SK-N-SH treated with all-trans-retinoic acid at 6 μM for 48 hours (cell line): ENCODE measurements at regions not wholly inside any gene's neighbourhood (a gene's known extent, or its start where the extent isn't known, plus 50 kb on each side); places are given as distances from the start of the nearest gene placed in this dataset.
"Not testable (repeated sequence)": the region's sequence is repeated elsewhere in the genome, so short reads cannot be mapped to it uniquely, and the experiment has no call there.

Experiments used
- ARNTL ChIP-seq: fragments of 450-650 bp; formaldehyde crosslinking; IDR thresholded peaks from 2 replicates; pipeline ENCODE4 v1.5.0; 2020; ENCODE audit warnings: low read depth, mild to moderate bottlenecking, moderate library complexity, borderline replicate concordance
- CREB5 ChIP-seq: fragments of 250-450 bp; sonication (Bioruptor Pico); IDR thresholded peaks from 2 replicates; pipeline ENCODE4 v1.5.1; 2020; ENCODE audit warnings: low read depth, mild to moderate bottlenecking, moderate library complexity
- ESRRG ChIP-seq: fragments of 250-450 bp; sonication (Bioruptor Pico); IDR thresholded peaks from 2 replicates; pipeline ENCODE4 v1.6.1; 2021; ENCODE audit warnings: mild to moderate bottlenecking
- ISL1 ChIP-seq: fragments of 250-450 bp; sonication (Bioruptor Pico); IDR thresholded peaks from 2 replicates; pipeline ENCODE4 v2.1.2; 2022; ENCODE audit warnings: mild to moderate bottlenecking, moderate library complexity
- PATZ1 ChIP-seq: fragments of 250-450 bp; sonication (Bioruptor Pico); IDR thresholded peaks from 2 replicates; pipeline ENCODE4 v1.8.0; 2020; ENCODE audit warnings: mild to moderate bottlenecking, moderate library complexity, borderline replicate concordance
- POU6F1 ChIP-seq: fragments of 250-450 bp; sonication (Bioruptor Pico); IDR thresholded peaks from 2 replicates; pipeline ENCODE4 v1.8.0; 2021; ENCODE audit warnings: low read depth, mild to moderate bottlenecking, moderate library complexity, borderline replicate concordance
- SNAI2 ChIP-seq: fragments of 250-450 bp; sonication (Bioruptor Pico); IDR thresholded peaks from 2 replicates; pipeline ENCODE4 v1.5.0; 2020; ENCODE audit warnings: mild to moderate bottlenecking, moderate library complexity
- TCF4 ChIP-seq: fragments of 250-450 bp; sonication (Bioruptor Pico); IDR thresholded peaks from 2 replicates; pipeline ENCODE4 v1.8.0; 2021; ENCODE audit warnings: mild to moderate bottlenecking, moderate library complexity, borderline replicate concordance
- TSHZ2 ChIP-seq: fragments of 250-450 bp; sonication (Bioruptor Pico); IDR thresholded peaks from 2 replicates; pipeline ENCODE4 v1.5.0; 2020; ENCODE audit warnings: mild to moderate bottlenecking, moderate library complexity
- ZC3H10 ChIP-seq: fragments of 250-450 bp; sonication (Bioruptor Pico); IDR thresholded peaks from 2 replicates; pipeline ENCODE4 v1.5.1; 2021; ENCODE audit warnings: mild to moderate bottlenecking, moderate library complexity
- ZFP3 ChIP-seq: fragments of 250-450 bp; sonication (Bioruptor Pico); IDR thresholded peaks from 2 replicates; pipeline ENCODE4 v1.5.0; 2020; ENCODE audit warnings: mild to moderate bottlenecking, moderate library complexity
- ZFP30 ChIP-seq: fragments of 450-650 bp; formaldehyde crosslinking; IDR thresholded peaks from 2 replicates; pipeline ENCODE4 v1.5.0; 2022; ENCODE audit warnings: mild to moderate bottlenecking, moderate library complexity
- ZNF8 ChIP-seq: fragments of 450-650 bp; formaldehyde crosslinking; IDR thresholded peaks from 2 replicates; pipeline ENCODE4 v1.5.0; 2020; ENCODE audit warnings: mild to moderate bottlenecking, moderate library complexity

GRCh38 chr5:57972099-57972498 lies 487.8 kb downstream of the PLK2 start:
- TF ChIP-seq ZNF8 (CRISPR knock-in tag); PATZ1 (CRISPR knock-in tag); TSHZ2; ZFP3 (CRISPR knock-in tag); POU6F1; ISL1; ARNTL (CRISPR knock-in tag); ZC3H10 (CRISPR knock-in tag); ZFP30; SNAI2; CREB5 (CRISPR knock-in tag); ESRRG (CRISPR knock-in tag); TCF4 (CRISPR knock-in tag): not testable (repeated sequence)
